Suppressor macrophage treated with lipopolysaccharide for 4 hours (primary cell): ENCODE measurements at regions not wholly inside any gene's neighbourhood (a gene's known extent, or its start where the extent isn't known, plus 50 kb on each side); places are given as distances from the start of the nearest gene placed in this dataset.
"Not testable (repeated sequence)": the region's sequence is repeated elsewhere in the genome, so short reads cannot be mapped to it uniquely, and the experiment has no call there.

ENCODE experiments used
- DNase-seq: peaks from one replicate; pipeline ENCODE4 v3.0.0-alpha.2; 2020

- DNase-seq = no peak
Observed at GRCh38 chr11:37371346-37371970, 773.4 kb upstream of the RAG2 start.

DNA sequence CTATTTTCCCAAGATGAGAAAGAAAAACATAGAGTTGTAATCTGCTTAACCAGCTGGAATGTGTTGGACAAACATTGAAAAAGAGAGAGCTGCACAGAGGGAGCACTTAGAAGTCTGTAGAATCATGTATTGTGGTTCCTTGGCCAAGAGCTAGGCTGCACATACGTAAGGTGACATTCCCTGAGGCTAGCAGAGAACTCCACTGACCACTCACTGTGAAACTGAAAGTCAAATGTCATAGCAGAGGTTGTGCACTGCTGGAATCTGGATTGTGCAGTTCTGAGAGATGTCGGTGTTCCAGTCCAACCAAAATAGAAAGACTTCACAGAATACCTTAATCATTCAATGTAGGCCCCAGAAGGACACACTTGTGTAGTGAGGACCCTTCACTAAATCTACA is 772.8 kb upstream of the RAG2 start:
- no peak for DNase-seq

GRCh38 chr11:37364246-37364839 is 766.3 kb upstream of the RAG2 start:
- DNase-seq = no peak

DNA sequence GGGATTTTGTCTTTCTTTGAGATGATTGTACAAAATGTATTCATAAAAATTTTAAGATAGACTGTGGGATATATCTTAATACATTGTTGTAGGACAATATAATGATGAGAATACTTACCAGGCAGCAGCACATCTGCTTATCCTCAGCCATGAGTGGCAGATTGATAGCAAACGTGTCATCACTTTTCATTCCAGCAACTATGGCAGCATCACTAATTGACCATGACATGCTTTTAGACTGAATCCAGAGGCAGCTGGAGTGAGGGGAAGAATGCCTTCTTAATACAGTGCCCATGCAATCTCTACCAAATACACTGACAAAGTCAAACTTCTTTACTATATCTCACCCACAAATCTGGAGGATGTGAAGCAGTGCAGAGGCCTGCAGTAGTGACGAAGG is 755.2 kb upstream of the RAG2 start:
- no peak for DNase-seq

- no peak for DNase-seq
Observed at GRCh38 chr11:37352485-37352884, 754.4 kb upstream of the RAG2 start.

GRCh38 chr11:37343290-37343689 is 745.3 kb upstream of the RAG2 start:
- DNase-seq = no peak

GRCh38 chr11:37336401-37336800 is 738.4 kb upstream of the RAG2 start:
- no peak for DNase-seq

DNA sequence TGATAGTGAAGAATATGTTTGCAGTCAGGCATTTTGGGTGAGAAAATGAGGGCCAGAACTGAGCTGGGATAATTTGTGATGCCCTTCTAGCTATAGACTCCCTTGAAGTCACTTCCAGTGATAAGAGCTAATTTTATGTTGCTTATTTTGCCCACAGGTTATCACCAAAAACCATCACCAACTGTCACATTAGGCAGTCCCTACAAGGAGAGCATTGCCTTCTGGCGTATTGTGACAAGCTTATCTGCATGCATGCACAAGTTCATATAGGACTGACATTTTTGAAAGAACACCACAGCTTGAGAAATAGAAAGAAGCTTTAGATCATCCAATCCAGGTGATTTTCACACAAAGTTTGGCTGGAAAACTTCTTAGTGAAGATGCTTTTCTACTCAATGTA is 735.3 kb upstream of the RAG2 start:
- DNase-seq = no peak

DNA sequence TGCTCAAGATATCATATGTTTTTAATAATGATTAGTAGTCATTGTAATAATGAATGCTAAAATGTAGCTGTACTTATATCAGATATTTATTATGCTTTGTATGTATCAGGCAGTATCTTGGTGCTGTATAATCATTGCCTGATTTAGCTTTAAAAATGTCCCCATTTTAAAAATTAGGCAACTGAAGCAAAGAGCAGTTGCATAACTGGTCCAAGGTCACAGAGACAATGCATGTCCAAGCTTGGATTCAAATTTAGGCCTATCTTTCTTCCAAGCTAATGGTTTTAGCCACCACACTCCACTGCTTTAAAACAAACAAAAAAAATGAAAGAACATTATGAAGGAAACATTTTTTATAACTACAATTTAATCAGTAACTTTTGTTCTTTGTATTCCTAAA is 725.8 kb upstream of the RAG2 start:
- DNase-seq = no peak

DNA sequence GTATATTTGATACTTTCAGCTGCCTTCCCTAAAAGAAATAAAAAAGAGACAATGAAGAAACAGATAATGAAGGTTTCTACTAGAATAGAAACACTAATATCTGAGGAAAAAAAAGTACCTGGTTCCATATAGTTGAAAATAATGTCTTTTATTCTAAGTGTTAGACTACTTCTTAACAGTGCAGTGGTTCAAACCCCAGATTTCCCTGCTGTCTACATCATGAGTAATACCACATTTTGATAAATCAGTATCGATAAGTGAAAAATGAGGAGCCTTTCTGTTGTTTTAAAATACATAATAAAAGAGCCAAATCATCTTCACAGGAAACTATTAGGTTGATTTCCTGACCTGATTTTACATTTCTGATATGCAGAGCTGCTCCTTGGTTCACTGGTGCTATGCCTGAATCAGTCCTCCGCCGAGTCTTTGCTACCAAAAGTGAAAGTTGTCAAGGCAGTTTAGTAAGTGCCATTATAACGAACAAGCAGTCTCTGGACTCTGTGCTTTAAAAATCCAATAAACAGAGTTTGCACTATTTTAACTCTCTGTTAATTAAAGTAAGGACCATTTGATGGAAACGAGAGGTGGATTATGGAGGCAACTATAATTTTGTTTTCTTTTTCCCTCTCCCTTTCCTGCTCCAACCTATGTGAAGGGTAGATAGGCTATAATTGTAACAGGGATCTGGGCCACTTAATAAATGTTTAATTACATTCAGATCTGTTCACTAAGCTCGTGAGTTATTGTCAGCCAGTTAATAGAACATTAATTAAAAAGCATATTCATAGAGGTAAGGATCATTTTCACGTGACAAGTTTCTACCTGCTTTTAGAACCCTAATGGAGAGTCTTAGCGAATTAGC is 724.5 kb upstream of the RAG2 start:
- no peak for DNase-seq

DNA sequence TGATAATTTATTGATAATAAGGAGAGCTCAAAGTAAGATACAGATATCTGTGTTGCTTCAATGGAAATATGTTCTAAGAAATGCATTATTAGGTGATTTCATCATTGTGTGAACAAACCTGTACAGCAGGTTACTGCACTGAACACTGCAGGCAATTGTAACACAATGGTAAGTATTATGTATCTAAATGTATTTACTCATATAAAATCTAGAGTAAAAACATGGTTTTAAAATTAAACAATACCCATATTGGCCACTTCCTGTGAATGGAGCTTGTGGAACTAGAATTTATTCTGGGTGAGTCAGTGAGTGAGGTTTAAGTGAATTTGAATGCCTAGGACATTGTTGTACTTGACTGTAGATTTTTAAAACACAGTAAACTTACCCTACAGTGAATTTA is 722.9 kb upstream of the RAG2 start:
- DNase-seq = no peak

DNA sequence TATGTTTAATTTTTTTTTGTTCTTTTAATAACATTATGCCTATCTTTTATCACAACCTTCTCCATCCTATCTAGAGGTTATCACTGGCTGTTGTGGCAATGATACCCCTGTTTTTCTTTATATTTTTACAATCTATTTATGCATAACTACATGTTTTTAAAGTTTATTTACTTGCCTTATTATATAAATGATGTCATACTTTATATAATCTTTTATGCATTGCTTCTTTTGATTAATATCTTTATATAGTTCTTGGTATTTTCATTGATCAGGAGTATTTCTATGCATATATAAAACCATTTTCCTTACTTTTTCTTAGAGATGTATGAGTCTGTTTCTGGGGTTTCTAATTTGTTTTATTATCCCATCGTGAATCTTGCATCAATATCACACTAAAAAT is 719.8 kb upstream of the RAG2 start:
- DNase-seq = no peak

- DNase-seq = no peak
Observed at GRCh38 chr11:37313266-37313665, 715.2 kb upstream of the RAG2 start.

- no peak for DNase-seq
Observed at GRCh38 chr11:37306563-37306962, 708.5 kb upstream of the RAG2 start.

DNA sequence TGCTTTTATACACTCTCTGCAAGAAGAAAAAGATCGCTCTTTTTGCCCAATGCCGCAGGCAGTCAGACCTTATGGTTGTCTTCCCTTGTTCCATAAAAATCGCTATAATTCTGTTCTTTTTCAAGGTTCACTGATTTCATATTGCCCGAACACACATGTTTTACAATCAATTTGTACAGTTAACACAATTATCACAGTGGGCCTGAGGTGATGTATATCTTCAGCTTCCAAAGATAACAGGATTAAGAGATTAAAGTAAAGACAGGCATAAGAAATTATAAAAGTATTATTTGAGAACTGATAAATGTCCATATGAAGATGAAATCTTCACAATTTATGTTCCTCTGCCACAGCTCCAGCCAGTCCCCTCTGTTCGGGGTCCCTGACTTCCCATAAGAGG is 703.4 kb upstream of the RAG2 start:
- DNase-seq = not testable (repeated sequence)

DNA sequence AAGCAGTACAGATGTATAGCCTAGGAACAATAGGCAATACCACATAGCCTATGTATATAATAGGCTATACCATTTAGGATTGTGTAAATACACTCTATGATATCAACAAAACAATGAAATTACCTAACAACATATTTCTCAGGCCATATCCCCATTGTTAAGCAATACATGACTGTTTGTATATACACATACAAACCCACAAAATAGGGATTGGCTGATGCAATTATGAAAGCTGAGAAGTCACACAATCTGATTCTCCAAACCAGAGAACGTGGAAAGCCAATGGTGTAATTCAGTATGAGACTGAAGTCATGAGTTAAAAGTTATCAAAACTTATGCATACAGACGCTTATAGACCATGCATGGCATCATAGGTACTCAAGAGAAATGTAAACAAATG is 700.1 kb upstream of the RAG2 start:
- DNase-seq = no peak

DNA sequence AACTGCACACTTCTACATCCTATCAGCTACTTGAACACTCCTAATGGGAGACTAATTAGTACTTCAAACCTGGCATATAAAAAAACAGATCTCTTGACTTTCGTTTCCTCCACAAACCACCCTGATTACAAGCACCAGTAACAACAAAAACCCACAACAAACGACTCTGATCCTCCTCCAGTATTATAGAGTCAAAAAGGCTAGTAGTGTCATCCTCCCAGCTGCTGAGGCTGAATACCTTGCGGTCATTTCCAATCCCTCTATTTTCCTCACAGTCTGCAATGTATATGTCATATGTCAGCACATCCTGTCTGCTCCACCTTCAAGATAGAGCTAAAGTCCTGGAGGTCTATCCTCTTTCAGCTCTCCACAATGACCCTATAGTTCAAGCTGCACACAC is 688.9 kb upstream of the RAG2 start:
- DNase-seq = no peak

DNA sequence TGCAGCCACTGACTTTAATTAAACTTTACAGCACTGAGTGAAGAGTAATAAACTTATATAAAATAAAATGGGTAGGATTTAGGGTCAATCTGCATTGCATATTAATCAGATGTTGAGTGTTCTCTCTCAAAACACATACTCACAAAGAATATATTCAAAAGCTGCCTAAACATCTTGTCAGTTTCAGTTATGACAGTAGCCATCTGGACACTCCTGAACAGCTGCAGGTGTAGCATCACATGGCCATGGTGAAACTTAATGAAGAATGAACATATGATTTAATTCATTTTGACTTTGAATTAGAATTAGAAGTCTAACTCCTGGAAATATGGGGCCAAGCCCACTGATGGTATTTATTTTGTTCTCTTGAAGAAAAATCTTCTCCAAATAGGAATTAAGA is 684.3 kb upstream of the RAG2 start:
- DNase-seq = no peak

- no peak for DNase-seq
Observed at GRCh38 chr11:37280200-37280599, 682.2 kb upstream of the RAG2 start.

- DNase-seq = no peak
Observed at GRCh38 chr11:37277896-37278465, 679.9 kb upstream of the RAG2 start.

DNA sequence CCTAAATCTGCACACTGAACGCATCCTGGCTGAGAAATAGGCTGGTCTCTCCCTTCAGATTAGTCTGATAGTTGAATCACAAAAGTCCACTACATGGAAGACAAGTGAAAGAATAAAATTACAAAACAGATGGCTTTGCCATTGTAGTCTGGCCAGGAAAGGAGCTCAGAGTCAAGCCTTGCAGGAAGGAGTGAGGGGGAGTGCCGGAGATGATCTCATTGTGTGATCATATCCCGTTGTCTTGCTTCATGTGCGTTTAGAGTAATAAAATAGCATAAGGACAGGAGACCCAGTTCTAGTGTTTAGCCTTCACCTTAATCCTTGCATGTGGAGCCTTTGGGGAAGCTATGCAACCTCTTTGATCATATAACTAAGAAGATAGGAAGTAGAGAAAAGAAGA is 666.7 kb upstream of the RAG2 start:
- DNase-seq = no peak

GRCh38 chr11:37264060-37264459 is 666.0 kb upstream of the RAG2 start:
- DNase-seq = no peak

DNA sequence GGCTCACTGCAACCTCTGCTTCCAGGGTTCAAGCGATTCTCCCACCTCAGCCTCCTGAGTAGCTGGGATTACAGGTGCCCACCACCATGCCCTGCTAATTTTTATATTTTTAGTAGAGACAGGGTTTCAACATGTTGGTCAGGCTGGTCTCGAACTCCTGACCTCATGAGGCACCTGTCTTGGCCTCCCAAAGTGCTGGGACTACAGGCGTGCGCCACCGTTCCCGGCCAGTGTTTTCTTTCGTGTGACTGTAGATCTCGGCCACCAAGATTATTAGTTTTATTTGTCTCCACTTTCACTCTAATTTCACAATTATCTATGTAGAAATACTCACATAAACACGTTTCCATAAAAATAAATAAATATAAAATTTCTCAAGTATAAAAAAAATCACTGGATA is 665.4 kb upstream of the RAG2 start:
- not testable (repeated sequence) for DNase-seq

- no peak for DNase-seq
Observed at GRCh38 chr11:37259734-37260133, 661.7 kb upstream of the RAG2 start.
